ENCODE measurements at regions not wholly inside any gene's neighbourhood (a gene's known extent, or its start where the extent isn't known, plus 50 kb on each side); places are given as distances from the start of the nearest gene placed in this dataset.
"Not testable (repeated sequence)": the region's sequence is repeated elsewhere in the genome, so short reads cannot be mapped to it uniquely, and the experiment has no call there.

GRCh38 chr4:38416450-38417014 lies 247.5 kb upstream of the KLF3 start:
- Histone ChIP-seq H3K9me3 (ENCODE audit: control insufficient read depth, insufficient read depth, low read length) (no peaks in the 10 kb centered on the region), H2BK5ac (ENCODE audit: low read depth, low read length, poor library complexity, severe bottlenecking) (no peak overlapping the region), H4K5ac (ENCODE audit: low read depth, low read length) (no peak overlapping the region), H3K27ac (ENCODE audit: insufficient read depth, low read length) (no peak overlapping the region), H3K9me1 (ENCODE audit: insufficient read depth, low read length) (no peaks in the 10 kb centered on the region), H3K4ac (ENCODE audit: low read depth, low read length) (no peak overlapping the region), H3K18ac (ENCODE audit: low read depth, low read length) (no peak overlapping the region), H2BK20ac (ENCODE audit: low read depth, low read length) (no peak overlapping the region), H2BK120ac (ENCODE audit: low read depth, low read length) (no peak overlapping the region), H3K14ac (replicated peaks; ENCODE audit: low read depth, low read length) (no peak overlapping the region), H3K79me1 (ENCODE audit: low read depth in 1 of 2, low read length in 2 of 2) (no peaks in the 10 kb centered on the region), H3K4me3 (ENCODE audit: insufficient read depth, low read depth, low read length) (no peak overlapping the region), H2AK9ac (replicated peaks; ENCODE audit: low read depth, low read length, poor library complexity) (no peak overlapping the region), H4K91ac (ENCODE audit: insufficient read depth, low read depth, low read length) (no peak overlapping the region), H3K4me1 (ENCODE audit: control insufficient read depth, insufficient read depth, low read length) (no peaks in the 10 kb centered on the region), H2AK5ac (ENCODE audit: low read depth, low read length) (no peak overlapping the region), H2BK15ac (ENCODE audit: low read depth, low read length) (no peak overlapping the region), H4K8ac (ENCODE audit: low read depth in 2 of 2, low read length in 2 of 2) (no peak overlapping the region), H3K27me3 (ENCODE audit: control insufficient read depth, insufficient read depth, low read length) (peaks cover 5% of the 10 kb centered on the region), H3K36me3 (ENCODE audit: control insufficient read depth, insufficient read depth, low read length) (no peaks in the 10 kb centered on the region), H3K4me2 (ENCODE audit: low read depth, low read length) (no peak overlapping the region), H3K23ac (ENCODE audit: low read depth, low read length) (no peak overlapping the region), H3K9ac (ENCODE audit: low read depth, low read length) (no peak overlapping the region), H2AFZ (replicated peaks; ENCODE audit: low read length, poor library complexity) (no peak overlapping the region), H3K56ac (ENCODE audit: extremely low read depth, insufficient read depth, low read length) (no peak overlapping the region), H4K20me1 (ENCODE audit: insufficient read depth, low read length) (no peaks in the 10 kb centered on the region)
- in situ Hi-C loops (cut with MboI; ENCODE audit: low sequenced_read_pairs) = no loop called here
- dilution Hi-C loops (cut with HindIII; ENCODE audit: low sequenced_read_pairs, unreplicated experiment) = no loop called here
- CTCF ChIA-PET = no interaction called here
- DNase-seq (no peak), ATAC-seq (ENCODE audit: low read depth) (no peak)
- POLR2A ChIA-PET (ENCODE audit: unreplicated experiment) = no interaction called here
- intact Hi-C loops (cut with micrococcal nuclease) = no loop called here
- BruUV-seq (replicated peaks) = no TSS peak
- 100% methylated on average over 1 of the region's 1 CpG; no CpG with 5 or more reads in 1 of the 2 experiments for WGBS, 2 experiments (ENCODE audit: extremely low coverage in 2 of 2, insufficient read length in 1 of 2)
- TF ChIP-seq ELK1 (IDR thresholded peaks at IDR 0.05; ENCODE audit: borderline replicate concordance, low read depth, low read length) = no peak
- TF ChIP-seq POLR2A (IDR thresholded peaks at IDR 0.05; ENCODE audit: low read depth, low read length) = no peak
- no peak for TF ChIP-seq MXI1 (IDR thresholded peaks at IDR 0.05; ENCODE audit: borderline replicate concordance, low read depth, low read length)
- no peak for TF ChIP-seq CTCF (conservative IDR thresholded peaks at IDR 0.05; ENCODE audit: low read depth, low read length)
- TF ChIP-seq RAD21 (IDR thresholded peaks at IDR 0.05; ENCODE audit: low read length) = no peak
- no peak for TF ChIP-seq RFX5 (IDR thresholded peaks at IDR 0.05; ENCODE audit: low read depth, low read length)

DNA sequence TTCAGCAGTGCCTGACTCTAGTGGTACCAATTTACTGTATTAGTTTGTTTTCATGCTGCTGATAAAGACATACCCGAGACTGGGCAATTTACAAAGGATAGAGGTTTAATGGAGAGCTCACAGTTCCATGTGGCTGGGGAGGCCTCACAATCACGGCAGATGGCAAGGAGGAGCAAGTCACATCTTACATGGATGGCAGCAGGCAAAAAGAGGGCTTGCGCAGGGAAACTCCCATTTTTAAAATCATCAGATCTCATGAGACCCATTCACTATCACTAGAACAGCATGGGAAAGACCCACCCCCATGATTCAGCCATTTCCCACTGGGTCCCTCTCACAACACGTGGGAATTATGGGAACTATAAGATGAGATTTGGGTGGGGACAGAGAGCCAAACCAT lies 243.7 kb upstream of the KLF3 start:
- not testable (repeated sequence) for H4K20me1 ChIP-seq (ENCODE audit: insufficient read depth, low read length)
- WGBS, 2 experiments (ENCODE audit: extremely low coverage in 2 of 2, insufficient read length in 1 of 2) = 57% methylated on average over 1 of the region's 4 CpGs; no CpG with 5 or more reads in 1 of the 2 experiments

More for the DNA sequence above, 243.7 kb upstream of the KLF3 start:
- POLR2A ChIA-PET (ENCODE audit: unreplicated experiment); H3K9me1 ChIP-seq (ENCODE audit: insufficient read depth, low read length); H2BK15ac ChIP-seq (ENCODE audit: low read depth, low read length); DNase-seq; dilution Hi-C loops (cut with HindIII; ENCODE audit: low sequenced_read_pairs, unreplicated experiment); H3K4ac ChIP-seq (ENCODE audit: low read depth, low read length); H3K18ac ChIP-seq (ENCODE audit: low read depth, low read length); H2AK5ac ChIP-seq (ENCODE audit: low read depth, low read length); H3K4me2 ChIP-seq (ENCODE audit: low read depth, low read length); in situ Hi-C loops (cut with MboI; ENCODE audit: low sequenced_read_pairs); H3K4me3 ChIP-seq (ENCODE audit: insufficient read depth, low read depth, low read length); intact Hi-C loops (cut with micrococcal nuclease); H3K9me3 ChIP-seq (ENCODE audit: control insufficient read depth, insufficient read depth, low read length); H4K91ac ChIP-seq (ENCODE audit: insufficient read depth, low read depth, low read length); H4K5ac ChIP-seq (ENCODE audit: low read depth, low read length); H3K56ac ChIP-seq (ENCODE audit: extremely low read depth, insufficient read depth, low read length); H3K9ac ChIP-seq (ENCODE audit: low read depth, low read length); H3K79me1 ChIP-seq (ENCODE audit: low read depth in 1 of 2, low read length in 2 of 2); H2AK9ac ChIP-seq (replicated peaks; ENCODE audit: low read depth, low read length, poor library complexity); H2BK5ac ChIP-seq (ENCODE audit: low read depth, low read length, poor library complexity, severe bottlenecking); H2AFZ ChIP-seq (replicated peaks; ENCODE audit: low read length, poor library complexity); BruUV-seq (replicated peaks); CTCF ChIA-PET; H2BK20ac ChIP-seq (ENCODE audit: low read depth, low read length); H3K36me3 ChIP-seq (ENCODE audit: control insufficient read depth, insufficient read depth, low read length); H3K27ac ChIP-seq (ENCODE audit: insufficient read depth, low read length); H3K4me1 ChIP-seq (ENCODE audit: control insufficient read depth, insufficient read depth, low read length); H2BK120ac ChIP-seq (ENCODE audit: low read depth, low read length); ATAC-seq (ENCODE audit: low read depth); H3K14ac ChIP-seq (replicated peaks; ENCODE audit: low read depth, low read length); H4K8ac ChIP-seq (ENCODE audit: low read depth in 2 of 2, low read length in 2 of 2); H3K23ac ChIP-seq (ENCODE audit: low read depth, low read length): not testable (repeated sequence)
- H3K27me3 ChIP-seq (ENCODE audit: control insufficient read depth, insufficient read depth, low read length) = peaks cover 16% of the 10 kb centered on the region

Measured in IMR-90 (cell line).